WTC11 (cell line): ENCODE measurements at regions not wholly inside any gene's neighbourhood (a gene's known extent, or its start where the extent isn't known, plus 50 kb on each side); places are given as distances from the start of the nearest gene placed in this dataset.

Experiments
- E2F1 ChIP-seq: sonication (generic); formaldehyde crosslinking; IDR thresholded peaks from 2 replicates; pipeline ENCODE4 v1.8.0; 2022; ENCODE audit warnings: mild to moderate bottlenecking, missing genetic modification reagents
- E2F4 ChIP-seq: sonication (generic); formaldehyde crosslinking; IDR thresholded peaks from 2 replicates; pipeline ENCODE4 v1.8.1; 2022; ENCODE audit warnings: low read depth, mild to moderate bottlenecking, moderate library complexity, missing genetic modification reagents, borderline replicate concordance
- FOXK1 ChIP-seq: sonication (generic); formaldehyde crosslinking; IDR thresholded peaks from 2 replicates; pipeline ENCODE4 v1.8.0; 2022; ENCODE audit warnings: mild to moderate bottlenecking, moderate library complexity, missing genetic modification reagents
- FOXP1 ChIP-seq: sonication (generic); formaldehyde crosslinking; IDR thresholded peaks from 2 replicates; pipeline ENCODE4 v1.8.0; 2022; ENCODE audit warnings: missing genetic modification reagents, mild to moderate bottlenecking, moderate library complexity, borderline replicate concordance
- JUN ChIP-seq: sonication (generic); formaldehyde crosslinking; IDR thresholded peaks from 2 replicates; pipeline ENCODE4 v1.8.0; 2023; ENCODE audit warnings: mild to moderate bottlenecking, missing genetic modification reagents
- MAX ChIP-seq: sonication (generic); formaldehyde crosslinking; IDR thresholded peaks from 2 replicates; pipeline ENCODE4 v1.8.0; 2022; ENCODE audit warnings: mild to moderate bottlenecking, missing genetic modification reagents
- USF2 ChIP-seq: sonication (generic); formaldehyde crosslinking; IDR thresholded peaks from 2 replicates; pipeline ENCODE4 v1.8.1; 2023; ENCODE audit warnings: mild to moderate bottlenecking, missing genetic modification reagents, moderate library complexity
- ZBTB21 ChIP-seq: sonication (generic); formaldehyde crosslinking; IDR thresholded peaks from 2 replicates; pipeline ENCODE4 v1.8.1; 2023; ENCODE audit warnings: mild to moderate bottlenecking, missing genetic modification reagents, borderline replicate concordance
- TF ChIP-seq, protein P1 (sequence below): fragments of 200-600 bp; IDR thresholded peaks from 2 replicates; pipeline ENCODE4 v1.8.0; 2022; ENCODE audit warnings: antibody characterized with exemption
- TF ChIP-seq, protein P2 (sequence below): sonication (generic); formaldehyde crosslinking; IDR thresholded peaks from 2 replicates; pipeline ENCODE4 v1.8.0; 2022; ENCODE audit warnings: mild to moderate bottlenecking, missing genetic modification reagents
- TF ChIP-seq, protein P3 (sequence below): sonication (generic); formaldehyde crosslinking; IDR thresholded peaks from 2 replicates; pipeline ENCODE4 v1.8.0; 2023; ENCODE audit warnings: missing genetic modification reagents

GRCh38 chr10:131571865-131572264 is 260.3 kb upstream of the TCERG1L start:
- no peak for TF ChIP-seq USF2 (CRISPR knock-in tag)
- TF ChIP-seq, protein P1, sequence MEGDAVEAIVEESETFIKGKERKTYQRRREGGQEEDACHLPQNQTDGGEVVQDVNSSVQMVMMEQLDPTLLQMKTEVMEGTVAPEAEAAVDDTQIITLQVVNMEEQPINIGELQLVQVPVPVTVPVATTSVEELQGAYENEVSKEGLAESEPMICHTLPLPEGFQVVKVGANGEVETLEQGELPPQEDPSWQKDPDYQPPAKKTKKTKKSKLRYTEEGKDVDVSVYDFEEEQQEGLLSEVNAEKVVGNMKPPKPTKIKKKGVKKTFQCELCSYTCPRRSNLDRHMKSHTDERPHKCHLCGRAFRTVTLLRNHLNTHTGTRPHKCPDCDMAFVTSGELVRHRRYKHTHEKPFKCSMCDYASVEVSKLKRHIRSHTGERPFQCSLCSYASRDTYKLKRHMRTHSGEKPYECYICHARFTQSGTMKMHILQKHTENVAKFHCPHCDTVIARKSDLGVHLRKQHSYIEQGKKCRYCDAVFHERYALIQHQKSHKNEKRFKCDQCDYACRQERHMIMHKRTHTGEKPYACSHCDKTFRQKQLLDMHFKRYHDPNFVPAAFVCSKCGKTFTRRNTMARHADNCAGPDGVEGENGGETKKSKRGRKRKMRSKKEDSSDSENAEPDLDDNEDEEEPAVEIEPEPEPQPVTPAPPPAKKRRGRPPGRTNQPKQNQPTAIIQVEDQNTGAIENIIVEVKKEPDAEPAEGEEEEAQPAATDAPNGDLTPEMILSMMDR, result no peak
- TF ChIP-seq E2F1 (CRISPR knock-in tag), result no peak
- TF ChIP-seq E2F4, result no peak
- TF ChIP-seq FOXK1, result no peak
- TF ChIP-seq FOXP1 (CRISPR knock-in tag), result no peak
- no peak for TF ChIP-seq MAX (CRISPR knock-in tag)
- TF ChIP-seq, protein P2, sequence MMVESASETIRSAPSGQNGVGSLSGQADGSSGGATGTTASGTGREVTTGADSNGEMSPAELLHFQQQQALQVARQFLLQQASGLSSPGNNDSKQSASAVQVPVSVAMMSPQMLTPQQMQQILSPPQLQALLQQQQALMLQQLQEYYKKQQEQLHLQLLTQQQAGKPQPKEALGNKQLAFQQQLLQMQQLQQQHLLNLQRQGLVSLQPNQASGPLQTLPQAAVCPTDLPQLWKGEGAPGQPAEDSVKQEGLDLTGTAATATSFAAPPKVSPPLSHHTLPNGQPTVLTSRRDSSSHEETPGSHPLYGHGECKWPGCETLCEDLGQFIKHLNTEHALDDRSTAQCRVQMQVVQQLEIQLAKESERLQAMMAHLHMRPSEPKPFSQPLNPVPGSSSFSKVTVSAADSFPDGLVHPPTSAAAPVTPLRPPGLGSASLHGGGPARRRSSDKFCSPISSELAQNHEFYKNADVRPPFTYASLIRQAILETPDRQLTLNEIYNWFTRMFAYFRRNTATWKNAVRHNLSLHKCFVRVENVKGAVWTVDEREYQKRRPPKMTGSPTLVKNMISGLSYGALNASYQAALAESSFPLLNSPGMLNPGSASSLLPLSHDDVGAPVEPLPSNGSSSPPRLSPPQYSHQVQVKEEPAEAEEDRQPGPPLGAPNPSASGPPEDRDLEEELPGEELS (CRISPR knock-in tag), result no peak
- TF ChIP-seq, protein P3, sequence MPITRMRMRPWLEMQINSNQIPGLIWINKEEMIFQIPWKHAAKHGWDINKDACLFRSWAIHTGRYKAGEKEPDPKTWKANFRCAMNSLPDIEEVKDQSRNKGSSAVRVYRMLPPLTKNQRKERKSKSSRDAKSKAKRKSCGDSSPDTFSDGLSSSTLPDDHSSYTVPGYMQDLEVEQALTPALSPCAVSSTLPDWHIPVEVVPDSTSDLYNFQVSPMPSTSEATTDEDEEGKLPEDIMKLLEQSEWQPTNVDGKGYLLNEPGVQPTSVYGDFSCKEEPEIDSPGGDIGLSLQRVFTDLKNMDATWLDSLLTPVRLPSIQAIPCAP (CRISPR knock-in tag), result no peak
- no peak for TF ChIP-seq JUN (CRISPR knock-in tag)
- TF ChIP-seq ZBTB21 (CRISPR knock-in tag), result no peak
